Stimulated activated CD4-positive, alpha-beta T cell treated with anti-CD3 and anti-CD28 coated beads, Interleukin-1b, Interleukin-23, amount 100 ng/mL, for 4 hours (primary cell): ENCODE measurements at regions not wholly inside any gene's neighbourhood (a gene's known extent, or its start where the extent isn't known, plus 50 kb on each side); places are given as distances from the start of the nearest gene placed in this dataset.
"Not testable (repeated sequence)": the region's sequence is repeated elsewhere in the genome, so short reads cannot be mapped to it uniquely, and the experiment has no call there.

Experiments
- DNase-seq, 2 donors: peaks; one replicate each; pipeline ENCODE4 v3.0.0-alpha.2; 2020; ENCODE audit warnings: low read depth in 2 of 2

DNA sequence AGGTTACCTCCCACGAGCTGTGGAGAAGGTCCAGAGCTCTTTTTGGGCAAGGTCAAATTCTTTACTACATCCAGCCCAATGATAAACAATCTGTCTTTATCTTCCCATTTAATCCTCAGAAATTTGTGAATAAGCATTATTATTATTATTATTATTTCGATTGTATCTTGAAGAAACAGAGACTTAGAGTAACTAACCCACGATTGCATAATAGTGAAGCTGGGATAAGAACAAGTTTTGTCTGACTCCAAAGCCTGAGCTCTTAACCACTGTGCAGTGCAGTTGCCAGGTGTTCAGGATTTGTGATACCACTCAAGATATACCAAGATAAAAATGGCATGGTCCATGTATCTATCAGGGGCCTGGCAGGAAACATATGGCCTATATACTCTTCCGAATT lies 166.5 kb upstream of the LDB2 start:
- no peak for DNase-seq

DNA sequence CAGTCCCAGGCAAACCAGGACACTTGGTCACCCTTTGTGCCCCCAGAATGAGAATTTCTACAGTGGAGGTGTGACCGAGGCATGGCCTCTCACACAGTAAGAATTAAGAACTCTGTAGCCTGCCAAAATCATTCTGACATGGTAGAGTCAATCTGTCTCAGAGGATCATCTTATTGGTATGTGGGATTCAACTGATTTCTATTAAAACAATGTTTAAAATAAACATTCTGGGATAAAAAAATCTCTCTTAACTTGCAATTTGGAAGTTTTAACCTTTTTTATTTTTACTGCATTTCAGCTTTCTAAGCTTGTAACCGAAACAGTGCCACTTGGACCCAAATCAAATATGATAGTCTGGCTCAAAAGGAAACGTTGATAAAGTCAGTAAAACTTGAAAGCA lies 165.4 kb upstream of the LDB2 start:
- DNase-seq: no peak

DNA sequence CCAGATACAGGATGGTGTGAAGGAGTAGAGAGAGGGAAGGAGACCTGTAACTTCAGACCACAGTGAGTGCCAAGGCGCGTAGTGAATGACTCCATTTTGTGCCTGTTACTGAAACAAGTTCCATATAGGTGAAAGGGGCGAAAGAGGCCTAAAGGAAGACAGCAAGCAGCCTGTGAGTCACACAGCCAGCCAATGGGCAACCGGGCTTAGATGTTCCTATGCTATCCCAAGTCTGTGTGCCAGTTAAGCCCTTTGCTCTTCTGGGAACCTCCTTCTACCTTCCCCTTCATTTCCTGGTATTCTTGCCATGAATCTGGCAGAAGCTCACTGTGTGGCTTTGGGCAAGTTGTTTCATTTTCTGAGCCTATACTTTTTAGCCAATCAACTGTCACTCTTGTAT lies 161.8 kb upstream of the LDB2 start:
- no peak for DNase-seq

DNA sequence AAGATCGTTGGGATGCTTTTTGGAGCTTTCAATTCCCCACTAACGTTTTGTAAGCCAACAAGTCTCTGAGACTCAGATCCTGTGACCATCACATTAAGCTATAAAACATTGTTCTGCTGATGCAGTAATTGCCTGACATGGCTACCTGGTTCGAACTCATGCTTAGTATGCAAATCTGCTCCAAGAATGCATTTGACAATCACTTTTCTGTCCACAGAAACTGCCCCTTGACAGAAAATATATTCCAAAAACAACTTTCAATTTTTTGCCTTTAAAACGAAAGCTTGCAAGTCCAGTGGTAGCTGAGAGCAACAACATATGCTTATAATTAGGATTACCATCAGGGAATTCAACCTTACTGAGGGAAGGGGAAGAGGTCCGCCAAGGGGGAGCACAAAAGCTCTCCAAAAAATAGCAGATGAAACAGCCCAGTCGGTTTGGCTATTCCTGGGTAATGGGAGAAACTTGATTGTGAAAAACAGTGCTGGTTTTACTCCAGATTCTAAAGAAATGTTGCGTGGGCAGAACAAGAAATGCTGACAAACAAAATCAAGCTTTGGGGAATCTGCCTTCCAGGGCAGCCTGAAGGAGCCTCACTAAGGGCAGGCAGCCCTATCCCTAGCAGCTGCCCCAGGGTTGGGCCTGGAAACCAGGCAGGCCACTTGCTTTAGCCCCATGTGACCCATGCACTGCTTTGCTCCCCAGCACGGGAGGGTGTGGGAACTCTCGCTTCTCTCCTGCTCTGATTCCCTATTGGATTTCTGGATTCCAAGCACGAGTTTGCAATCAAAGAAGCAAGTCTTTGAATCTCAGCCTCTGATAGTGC lies 160.7 kb upstream of the LDB2 start:
- no peak for DNase-seq

DNA sequence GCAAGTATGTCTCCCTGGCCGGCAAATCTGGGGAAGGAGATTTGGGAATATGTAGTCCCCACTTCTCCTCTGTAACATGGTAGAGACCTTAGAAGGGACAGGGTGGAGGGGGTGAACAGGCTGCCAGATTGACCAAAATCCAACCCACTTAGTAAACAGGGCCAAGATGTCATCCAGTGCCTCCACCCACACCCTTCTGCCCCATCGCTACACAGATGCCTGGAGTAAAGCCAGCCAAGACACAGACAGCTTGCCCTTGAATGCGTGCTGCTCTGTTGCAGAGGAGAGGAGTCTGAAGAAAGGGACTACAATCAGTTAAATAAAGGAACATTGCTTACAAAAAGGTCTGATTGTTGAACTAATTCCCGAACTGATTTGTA lies 160.1 kb upstream of the LDB2 start:
- no peak for DNase-seq

DNA sequence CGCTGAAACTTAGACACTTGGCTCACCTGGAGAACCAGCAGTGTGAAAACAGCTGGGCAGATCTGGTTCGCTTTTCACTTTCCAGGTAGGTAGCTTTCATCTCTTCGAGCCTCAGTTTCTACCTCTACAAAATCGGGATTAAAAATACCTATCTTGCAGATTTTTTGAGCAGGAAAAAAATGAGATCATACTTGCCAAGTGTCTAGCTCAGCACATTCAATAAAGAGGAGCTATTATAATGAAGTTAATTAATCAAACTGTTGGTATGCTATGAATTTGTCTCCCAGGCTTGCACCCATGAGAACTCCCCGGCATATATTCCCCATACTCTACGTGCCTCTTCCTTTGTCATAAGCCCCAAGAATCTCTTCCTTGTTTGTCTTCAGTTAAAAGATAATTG lies 158.6 kb upstream of the LDB2 start:
- no peak for DNase-seq

DNA sequence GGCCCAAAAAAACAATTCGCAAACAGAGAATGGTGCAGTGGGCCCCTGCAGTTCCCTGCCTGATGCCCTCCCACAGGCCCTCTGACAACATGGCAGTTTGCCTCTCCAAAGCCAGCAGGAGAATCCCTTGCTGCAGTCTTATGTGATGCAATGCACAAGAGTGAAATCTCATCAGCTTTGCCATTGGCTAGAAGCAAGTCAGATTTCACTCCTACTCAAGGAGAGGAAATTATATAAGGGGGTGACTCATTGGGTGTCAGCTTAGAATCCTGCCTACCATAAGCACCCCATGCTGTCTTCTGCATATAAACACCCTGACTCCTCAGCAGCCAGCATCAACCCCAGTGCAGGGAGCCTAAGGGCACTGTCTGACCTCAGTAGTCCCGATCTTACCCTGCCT lies 157.3 kb upstream of the LDB2 start:
- DNase-seq: no peak

DNA sequence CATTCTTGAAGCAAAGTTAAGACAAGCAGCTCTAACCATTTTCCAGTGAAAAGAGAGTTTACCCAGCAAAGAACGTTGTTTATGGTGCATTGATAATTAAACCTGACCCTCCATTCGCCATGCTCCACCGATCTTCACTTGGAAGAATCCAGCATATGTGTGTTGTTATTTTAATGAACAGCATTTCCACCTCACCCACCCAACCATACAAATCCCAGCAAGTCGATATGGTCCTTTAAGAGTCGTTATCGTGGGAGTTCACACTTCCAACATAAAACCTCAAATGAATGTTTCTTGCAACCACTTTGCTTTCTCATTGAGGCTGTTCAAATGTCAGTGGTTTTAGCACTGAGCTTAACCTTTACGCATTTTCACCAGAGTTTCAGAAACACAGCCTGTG lies 147.4 kb upstream of the LDB2 start:
- no peak for DNase-seq

DNA sequence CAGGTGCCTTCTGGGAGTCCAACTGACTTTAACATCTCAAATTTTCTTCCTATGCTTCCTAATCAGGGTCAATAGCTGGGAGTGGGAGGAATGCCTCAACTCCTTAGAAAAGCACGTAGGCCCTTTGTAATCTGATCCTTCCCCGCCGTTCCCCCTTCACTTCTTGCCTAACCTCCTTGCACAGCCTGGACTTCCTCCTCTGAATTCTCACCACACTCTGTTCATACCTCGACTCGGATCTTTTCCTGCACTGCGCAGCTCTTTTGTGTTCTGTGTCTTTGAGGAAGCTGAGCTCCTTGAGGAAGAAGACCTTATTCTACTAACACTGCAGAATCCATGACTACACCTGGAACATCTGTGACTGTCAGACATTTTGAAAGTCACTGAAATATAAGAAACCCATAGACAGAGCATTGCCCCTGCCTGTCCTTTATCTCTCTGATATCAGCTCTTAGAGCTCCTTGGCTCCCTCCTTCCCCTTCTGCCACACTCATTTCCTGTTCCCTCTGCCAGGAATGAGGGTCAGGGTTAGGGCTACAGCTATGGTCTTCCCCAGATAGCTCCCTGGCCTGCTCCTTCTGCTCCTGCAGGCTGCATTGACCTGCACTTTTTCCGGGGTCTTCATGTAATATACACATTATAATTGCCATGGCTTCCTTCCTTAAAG lies 140.2 kb upstream of the LDB2 start:
- DNase-seq: no peak

DNA sequence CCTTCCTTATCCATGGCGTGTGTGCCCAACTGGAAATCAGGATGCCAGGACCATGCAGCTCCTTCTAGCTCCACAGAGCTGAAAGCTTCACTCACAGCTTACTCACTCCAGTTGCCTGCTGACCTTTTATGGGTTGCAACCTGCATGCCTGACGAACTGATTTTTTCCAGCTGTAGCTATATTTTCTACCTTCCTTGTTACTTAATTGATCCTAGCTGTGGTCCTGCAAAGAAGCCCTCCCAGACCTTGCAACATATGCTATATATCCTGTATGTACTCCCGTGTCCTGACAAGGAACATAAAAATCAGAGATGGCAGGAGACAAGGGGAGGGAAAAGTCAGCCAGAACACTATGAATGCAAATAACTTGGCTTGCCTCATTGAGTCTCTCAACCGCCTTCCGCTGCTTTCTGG lies 135.3 kb upstream of the LDB2 start:
- DNase-seq: no peak

DNA sequence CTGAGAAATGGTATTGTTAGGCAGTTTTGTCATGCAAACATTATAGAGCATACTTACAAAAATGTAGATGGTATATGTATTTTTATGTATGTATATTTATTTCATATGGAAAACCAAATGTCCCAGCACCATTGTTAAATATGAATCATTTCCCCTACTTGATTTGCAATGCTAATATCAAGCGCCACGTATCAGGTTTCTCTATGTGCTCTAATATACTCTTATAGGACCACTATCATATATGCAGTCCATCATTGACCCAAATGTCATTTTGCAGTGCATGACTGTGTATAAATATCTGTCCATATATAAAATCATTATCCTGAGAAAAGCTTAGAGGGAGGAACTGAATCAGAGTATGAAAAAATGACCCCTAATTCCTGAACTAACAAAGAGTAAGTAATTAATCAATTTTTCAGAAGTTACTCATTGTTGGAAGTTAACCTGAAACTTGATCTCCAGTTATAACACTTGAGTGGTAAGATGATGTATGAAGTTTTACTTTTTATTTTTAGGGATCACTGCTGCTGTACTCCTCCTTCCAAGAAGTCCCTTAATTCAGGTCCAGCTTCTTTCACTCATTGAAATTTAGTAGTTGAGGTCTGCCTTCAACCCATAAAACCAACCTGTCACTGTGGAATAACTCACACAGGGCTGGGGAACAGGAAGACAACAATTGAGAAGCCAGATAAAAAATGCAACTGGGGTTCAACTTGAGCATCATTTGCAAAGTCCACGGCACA lies 134.8 kb upstream of the LDB2 start:
- no peak for DNase-seq

DNA sequence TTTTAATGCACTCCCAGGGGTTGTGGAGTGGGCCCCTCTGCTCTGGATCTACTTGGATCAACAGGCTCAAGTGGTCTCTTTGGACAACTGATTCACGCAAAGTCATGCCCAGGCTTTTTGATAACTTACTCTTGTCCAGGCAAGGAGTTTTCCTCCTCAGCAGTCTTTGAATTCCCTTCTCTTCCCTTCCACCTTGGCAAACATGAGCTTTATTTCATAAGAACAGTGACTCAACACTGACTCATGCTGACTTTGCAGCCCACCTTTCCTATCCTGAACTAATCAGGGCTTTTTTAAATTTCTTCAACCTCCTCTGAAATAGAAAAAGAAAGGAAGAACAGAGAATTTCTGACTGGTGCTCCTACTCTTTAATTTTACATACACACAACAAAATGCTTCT lies 132.1 kb upstream of the LDB2 start:
- DNase-seq: no peak

DNA sequence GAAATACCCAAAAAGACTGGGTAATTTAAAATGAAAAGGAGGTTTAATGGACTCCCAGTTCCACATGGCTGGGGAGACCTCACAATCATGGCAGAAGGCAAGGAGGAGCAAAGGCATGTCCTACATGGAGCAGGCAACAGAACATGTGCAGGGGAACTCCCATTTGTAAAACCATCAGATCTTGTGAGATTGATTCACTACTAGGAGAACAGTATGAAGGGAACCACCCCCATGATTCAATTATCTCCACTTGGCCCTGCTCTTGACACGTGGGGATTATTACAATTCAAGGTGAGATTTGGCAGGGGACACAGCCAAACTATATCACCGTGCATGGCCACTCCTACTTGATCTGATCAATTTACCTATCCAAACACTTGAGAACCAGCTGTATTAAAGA lies 131.5 kb upstream of the LDB2 start:
- no peak for DNase-seq

DNA sequence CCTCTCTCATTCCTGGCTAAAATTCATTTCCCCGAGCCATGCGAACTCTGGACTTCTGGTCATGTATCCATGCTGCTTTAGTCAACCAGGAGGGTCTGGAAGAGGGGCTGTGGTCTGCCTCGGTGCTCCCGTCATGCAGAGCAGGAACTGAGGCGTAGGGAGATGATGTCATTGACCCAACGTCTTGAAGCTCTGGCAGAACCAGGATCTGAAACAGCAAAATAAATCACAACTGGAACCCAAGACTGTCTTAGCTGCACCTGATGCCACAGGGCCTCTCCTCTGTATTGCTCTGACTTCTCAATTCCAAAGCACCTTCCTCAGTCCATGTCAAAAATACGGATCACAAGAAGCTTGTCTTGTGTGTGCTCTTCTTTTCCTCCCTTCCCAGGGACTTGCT lies 131.0 kb upstream of the LDB2 start:
- no peak for DNase-seq

DNA sequence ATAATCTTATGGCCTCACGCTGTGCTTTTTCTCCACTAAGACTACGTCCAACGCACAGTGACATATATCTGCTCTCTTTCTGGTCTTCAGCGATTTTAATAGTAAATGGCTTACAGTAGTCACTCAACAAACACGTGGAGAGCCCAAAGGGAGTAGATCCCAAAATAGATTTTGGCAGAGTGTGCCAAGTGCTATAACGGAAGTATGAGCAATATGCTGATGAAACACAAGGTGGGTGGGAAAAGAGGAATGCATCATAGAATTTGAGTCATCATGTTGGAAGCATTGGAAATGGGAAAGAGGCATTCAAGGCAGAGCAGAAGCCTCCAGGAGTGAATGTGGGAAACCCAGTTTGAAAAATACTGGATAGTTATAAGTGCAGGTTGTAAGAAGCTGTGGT lies 129.1 kb upstream of the LDB2 start:
- no peak for DNase-seq

DNA sequence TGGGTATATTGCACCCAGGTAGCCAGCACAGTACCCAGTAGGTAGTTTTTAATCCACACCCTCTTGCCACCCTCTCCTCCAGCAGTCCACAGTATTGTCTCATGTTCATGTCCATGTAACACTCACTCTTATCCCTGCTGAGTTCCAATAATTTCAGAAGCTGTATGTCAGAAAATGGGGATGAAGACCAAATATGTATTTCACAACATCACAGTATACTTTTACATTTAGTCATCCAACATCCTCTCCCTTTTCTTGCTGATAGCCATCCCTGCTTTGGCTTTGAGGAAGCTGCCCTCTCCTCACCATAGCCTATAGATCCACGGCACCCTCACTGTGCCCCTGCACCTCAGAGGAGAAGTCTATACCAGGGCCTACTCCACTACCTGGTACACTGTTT lies 126.0 kb upstream of the LDB2 start:
- DNase-seq: no peak

DNA sequence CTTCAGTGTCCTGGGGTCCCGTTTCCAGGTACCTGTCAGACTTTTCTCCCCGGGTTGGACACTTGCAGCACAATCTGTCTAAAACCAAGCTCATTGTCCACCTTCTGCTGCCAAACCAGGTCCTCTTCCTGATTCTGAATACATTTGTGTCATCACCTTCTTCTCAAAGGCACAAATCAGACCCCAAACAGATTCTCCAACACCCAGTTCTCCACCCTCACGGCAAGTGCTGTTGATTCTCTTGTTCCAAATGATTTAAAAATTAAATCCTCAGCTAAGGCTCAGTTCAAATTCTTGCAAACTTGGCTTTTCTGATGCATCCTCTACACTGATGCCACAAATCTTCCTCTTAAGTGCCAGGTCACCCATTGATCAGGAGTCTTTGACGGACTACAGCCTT lies 122.5 kb upstream of the LDB2 start:
- no peak for DNase-seq

DNA sequence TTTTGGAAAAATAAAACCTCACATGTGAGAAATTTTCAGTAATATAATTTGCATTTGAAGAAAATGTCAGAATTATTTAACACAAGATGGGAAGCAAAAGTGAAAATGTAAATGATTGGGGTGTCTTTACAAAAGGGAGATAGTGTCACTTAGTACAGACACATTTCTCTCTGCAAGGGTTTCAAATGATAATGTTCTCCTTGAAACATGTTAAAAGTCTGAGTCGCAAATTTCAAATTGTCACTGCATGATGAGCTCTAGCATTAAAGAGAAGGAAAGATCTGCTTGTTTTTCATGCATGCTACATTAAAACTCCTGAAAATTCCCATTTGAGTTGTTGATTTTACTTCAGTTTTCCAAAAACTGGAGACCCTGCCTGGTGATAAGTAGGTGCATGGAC lies 122.0 kb upstream of the LDB2 start:
- DNase-seq: no peak

DNA sequence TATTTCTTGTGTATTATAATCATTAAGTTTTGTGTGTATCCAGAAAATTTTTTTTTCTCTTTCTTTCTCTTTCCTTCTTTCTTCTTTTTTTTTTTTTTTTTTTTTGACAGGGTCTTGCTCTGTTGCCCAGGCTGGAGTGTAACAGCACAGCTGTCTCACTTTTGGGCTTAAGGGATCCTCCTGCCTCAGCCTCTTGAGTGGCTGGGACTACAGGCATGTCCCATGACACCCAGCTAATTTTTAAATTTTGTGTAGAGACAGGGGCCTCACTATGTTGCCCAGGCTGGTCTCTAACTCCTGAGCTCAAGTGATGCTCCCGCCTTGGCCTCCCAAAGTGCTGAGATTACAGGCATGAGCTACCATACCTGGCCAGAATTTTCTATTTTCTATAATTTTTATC lies 120.2 kb upstream of the LDB2 start:
- DNase-seq: not testable (repeated sequence)

DNA sequence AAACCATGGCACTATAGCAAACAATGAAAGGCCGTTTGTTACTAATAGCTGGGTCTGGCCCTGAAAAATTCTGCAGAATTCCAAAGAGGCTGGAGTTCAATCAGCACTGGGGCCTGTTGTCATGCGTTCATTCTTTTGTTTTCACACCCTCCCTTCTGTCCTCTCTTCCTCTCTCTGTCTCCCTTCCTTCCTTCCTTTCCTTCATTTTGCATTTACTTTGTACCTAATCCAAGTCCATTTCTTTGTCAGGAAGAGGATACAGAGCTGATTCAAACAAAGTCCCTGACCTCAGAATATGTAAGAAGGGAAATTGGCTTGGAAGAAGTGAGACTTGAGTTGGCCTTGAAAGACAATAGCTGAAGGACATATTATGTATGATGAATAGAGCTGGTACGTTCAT lies 119.6 kb upstream of the LDB2 start:
- DNase-seq: no peak

DNA sequence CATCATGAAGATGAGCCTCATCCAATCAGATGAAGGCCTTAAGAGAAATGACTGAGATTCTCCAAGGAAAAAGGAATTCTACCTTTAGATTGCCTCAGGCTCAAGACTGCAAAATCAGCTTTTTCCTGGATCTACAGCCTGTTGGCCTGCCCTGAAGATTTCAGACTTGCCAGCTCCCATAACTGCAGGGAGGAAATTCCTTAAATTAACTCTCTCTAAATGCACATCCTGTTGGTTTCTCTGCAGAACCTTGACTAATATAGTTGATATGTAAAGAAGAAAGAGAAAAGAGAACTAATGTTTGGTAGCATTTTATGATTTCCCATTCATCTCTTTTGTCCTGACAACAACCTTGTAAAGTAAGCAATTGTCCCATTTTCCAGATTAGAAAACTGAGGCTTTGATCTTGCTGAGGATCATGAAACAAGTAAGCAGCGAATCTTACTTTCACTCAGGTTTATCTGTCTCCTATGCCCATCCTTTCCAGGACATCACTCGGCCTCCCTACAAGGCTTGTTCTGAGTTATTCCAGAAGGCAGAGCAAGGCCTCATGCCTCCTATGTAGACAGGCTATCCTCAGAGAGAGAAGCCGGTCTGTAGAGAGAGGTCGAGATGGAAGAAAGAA lies 115.0 kb upstream of the LDB2 start:
- DNase-seq: no peak

DNA sequence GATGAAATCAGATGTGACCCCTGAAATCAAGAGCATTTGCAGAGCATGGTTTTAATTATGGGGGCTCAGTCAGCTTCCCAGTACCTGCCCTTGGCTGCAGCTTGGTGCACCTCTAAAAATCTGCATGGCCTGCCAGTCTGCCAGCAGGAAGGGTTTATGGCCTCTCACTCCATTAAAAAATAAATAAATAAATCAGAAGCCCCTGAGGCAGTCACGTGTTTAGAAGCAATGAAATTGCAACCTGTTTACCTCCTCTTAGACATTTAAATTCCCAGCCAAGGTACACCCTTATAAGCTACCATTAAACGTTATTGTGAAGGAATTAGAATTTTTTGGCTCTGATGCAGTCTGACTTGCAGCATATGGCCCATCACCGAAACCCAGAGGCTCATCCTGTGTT lies 114.0 kb upstream of the LDB2 start:
- DNase-seq: no peak
